ENCODE measurements at regions not wholly inside any gene's neighbourhood (a gene's known extent, or its start where the extent isn't known, plus 50 kb on each side); places are given as distances from the start of the nearest gene placed in this dataset.

- TF ChIP-seq CTCF (IDR thresholded peaks at IDR 0.05) (no peak), POLR2AphosphoS5 (IDR thresholded peaks at IDR 0.05) (no peak), POLR2A (IDR thresholded peaks at IDR 0.05) (no peak)
Measured at GRCh38 chr5:97854871-97855762, 672.1 kb upstream of the RIOK2 start.
